ENCODE measurements at regions not wholly inside any gene's neighbourhood (a gene's known extent, or its start where the extent isn't known, plus 50 kb on each side); places are given as distances from the start of the nearest gene placed in this dataset.

DNA sequence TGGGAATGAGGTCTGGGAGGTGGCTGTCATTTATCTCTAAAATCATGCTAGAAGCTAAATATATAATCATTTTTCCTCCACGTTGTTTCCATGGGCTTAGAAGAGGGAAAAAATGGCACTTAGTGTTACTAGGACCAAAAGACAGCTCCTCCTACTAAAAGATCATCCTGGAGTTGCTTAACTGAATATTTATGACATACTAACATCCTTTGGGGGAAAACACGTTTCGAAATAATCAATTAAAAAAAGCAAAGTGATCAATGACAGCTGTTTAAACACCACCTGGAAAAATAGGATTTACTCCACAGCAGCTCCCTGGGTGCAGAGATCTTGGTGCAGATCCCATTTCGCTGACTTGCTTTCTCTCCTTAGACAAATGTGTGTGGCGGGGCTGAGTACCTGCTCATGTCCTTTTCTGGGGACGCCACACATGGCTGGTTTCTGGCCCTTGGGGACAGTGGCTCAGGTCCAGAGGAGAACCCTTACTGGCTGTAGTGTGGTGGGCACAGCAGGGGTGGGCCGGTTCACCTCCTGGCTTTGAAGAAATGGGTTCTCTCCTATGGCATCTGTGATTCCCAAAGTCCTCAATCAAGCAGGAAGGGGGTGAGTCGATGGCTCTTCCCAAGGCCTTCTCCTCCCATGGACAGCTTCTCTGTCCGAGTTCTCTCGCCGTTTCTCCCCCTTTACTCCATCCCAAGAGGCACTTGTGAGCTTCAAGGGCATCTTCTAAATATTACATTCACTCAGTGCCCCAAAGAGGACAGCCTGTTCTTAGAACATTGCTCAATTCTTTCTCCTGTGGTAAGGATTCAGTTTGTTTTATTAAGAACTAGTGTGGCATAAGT is 156.4 kb upstream of the KLF14 start:
- TF ChIP-seq POLR2A (IDR thresholded peaks at IDR 0.05; ENCODE audit: low read depth, low read length) (no peak), POLR2AphosphoS5 (IDR thresholded peaks at IDR 0.05; ENCODE audit: low read depth, low read length) (no peak), TAF1 (IDR thresholded peaks at IDR 0.05; ENCODE audit: low read depth, low read length) (no peak), POU2F2 (IDR thresholded peaks at IDR 0.05; ENCODE audit: low read depth, low read length) (no peak), SPI1 (IDR thresholded peaks at IDR 0.05; ENCODE audit: low read depth, low read length) (no peak)
